Dermis blood vessel endothelial cell (primary cell): ENCODE measurements at regions not wholly inside any gene's neighbourhood (a gene's known extent, or its start where the extent isn't known, plus 50 kb on each side); places are given as distances from the start of the nearest gene placed in this dataset.

ENCODE experiments used
- DNase-seq: peaks from one replicate; pipeline ENCODE4 v3.0.0; 2010

GRCh38 chr3:135490219-135490915 lies 475.2 kb upstream of the PPP2R3A start:
- DNase-seq: no peak

- DNase-seq: no peak
Measured at GRCh38 chr3:135491491-135492205, 473.9 kb upstream of the PPP2R3A start.

- no peak for DNase-seq
Measured at GRCh38 chr3:135495891-135496290, 469.6 kb upstream of the PPP2R3A start.

GRCh38 chr3:135497979-135498378 lies 467.5 kb upstream of the PPP2R3A start:
- DNase-seq: no peak

- no peak for DNase-seq
Measured at GRCh38 chr3:135499426-135499825, 466.1 kb upstream of the PPP2R3A start.

GRCh38 chr3:135500034-135500433 lies 465.5 kb upstream of the PPP2R3A start:
- no peak for DNase-seq

GRCh38 chr3:135503065-135503759 lies 462.3 kb upstream of the PPP2R3A start:
- no peak for DNase-seq

- peak; percentile 76 for DNase-seq
Measured at GRCh38 chr3:135503760-135504686, 461.5 kb upstream of the PPP2R3A start.

- peak; percentile 5 for DNase-seq
Measured at GRCh38 chr3:135513106-135514059, 452.1 kb upstream of the PPP2R3A start.

GRCh38 chr3:135514060-135514448 lies 451.5 kb upstream of the PPP2R3A start:
- no peak for DNase-seq

GRCh38 chr3:135516143-135516542 lies 449.4 kb upstream of the PPP2R3A start:
- no peak for DNase-seq

GRCh38 chr3:135528413-135529015 lies 437.0 kb upstream of the PPP2R3A start:
- no peak for DNase-seq

- DNase-seq: no peak
Measured at GRCh38 chr3:135532021-135532420, 433.5 kb upstream of the PPP2R3A start.

GRCh38 chr3:135538123-135538522 lies 427.4 kb upstream of the PPP2R3A start:
- no peak for DNase-seq

GRCh38 chr3:135539351-135539750 lies 426.2 kb upstream of the PPP2R3A start:
- DNase-seq: no peak

- no peak for DNase-seq
Measured at GRCh38 chr3:135539854-135540253, 425.7 kb upstream of the PPP2R3A start.

GRCh38 chr3:135549928-135550494 lies 415.5 kb upstream of the PPP2R3A start:
- no peak for DNase-seq

- DNase-seq: no peak
Measured at GRCh38 chr3:135556174-135556573, 409.4 kb upstream of the PPP2R3A start.

- no peak for DNase-seq
Measured at GRCh38 chr3:135558150-135558783, 407.3 kb upstream of the PPP2R3A start.

- no peak for DNase-seq
Measured at GRCh38 chr3:135558906-135559305, 406.6 kb upstream of the PPP2R3A start.
